ENCODE measurements at regions not wholly inside any gene's neighbourhood (a gene's known extent, or its start where the extent isn't known, plus 50 kb on each side); places are given as distances from the start of the nearest gene placed in this dataset.

- TF ChIP-seq, protein P1, sequence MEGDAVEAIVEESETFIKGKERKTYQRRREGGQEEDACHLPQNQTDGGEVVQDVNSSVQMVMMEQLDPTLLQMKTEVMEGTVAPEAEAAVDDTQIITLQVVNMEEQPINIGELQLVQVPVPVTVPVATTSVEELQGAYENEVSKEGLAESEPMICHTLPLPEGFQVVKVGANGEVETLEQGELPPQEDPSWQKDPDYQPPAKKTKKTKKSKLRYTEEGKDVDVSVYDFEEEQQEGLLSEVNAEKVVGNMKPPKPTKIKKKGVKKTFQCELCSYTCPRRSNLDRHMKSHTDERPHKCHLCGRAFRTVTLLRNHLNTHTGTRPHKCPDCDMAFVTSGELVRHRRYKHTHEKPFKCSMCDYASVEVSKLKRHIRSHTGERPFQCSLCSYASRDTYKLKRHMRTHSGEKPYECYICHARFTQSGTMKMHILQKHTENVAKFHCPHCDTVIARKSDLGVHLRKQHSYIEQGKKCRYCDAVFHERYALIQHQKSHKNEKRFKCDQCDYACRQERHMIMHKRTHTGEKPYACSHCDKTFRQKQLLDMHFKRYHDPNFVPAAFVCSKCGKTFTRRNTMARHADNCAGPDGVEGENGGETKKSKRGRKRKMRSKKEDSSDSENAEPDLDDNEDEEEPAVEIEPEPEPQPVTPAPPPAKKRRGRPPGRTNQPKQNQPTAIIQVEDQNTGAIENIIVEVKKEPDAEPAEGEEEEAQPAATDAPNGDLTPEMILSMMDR (IDR thresholded peaks at IDR 0.05) = no peak
- no peak for TF ChIP-seq ZFX (IDR thresholded peaks at IDR 0.05; ENCODE audit: borderline replicate concordance)
Measured at GRCh38 chr1:209431402-209431801, 152.1 kb upstream of the CAMK1G start.
